NCI-H146 (cell line): ENCODE measurements at regions not wholly inside any gene's neighbourhood (a gene's known extent, or its start where the extent isn't known, plus 50 kb on each side); places are given as distances from the start of the nearest gene placed in this dataset.
"Not testable (repeated sequence)": the region's sequence is repeated elsewhere in the genome, so short reads cannot be mapped to it uniquely, and the experiment has no call there.

Experiments used
- DNase-seq: peaks from one replicate; lab custom pipeline; 2025; lab: John Stamatoyannopoulos, UW

DNA sequence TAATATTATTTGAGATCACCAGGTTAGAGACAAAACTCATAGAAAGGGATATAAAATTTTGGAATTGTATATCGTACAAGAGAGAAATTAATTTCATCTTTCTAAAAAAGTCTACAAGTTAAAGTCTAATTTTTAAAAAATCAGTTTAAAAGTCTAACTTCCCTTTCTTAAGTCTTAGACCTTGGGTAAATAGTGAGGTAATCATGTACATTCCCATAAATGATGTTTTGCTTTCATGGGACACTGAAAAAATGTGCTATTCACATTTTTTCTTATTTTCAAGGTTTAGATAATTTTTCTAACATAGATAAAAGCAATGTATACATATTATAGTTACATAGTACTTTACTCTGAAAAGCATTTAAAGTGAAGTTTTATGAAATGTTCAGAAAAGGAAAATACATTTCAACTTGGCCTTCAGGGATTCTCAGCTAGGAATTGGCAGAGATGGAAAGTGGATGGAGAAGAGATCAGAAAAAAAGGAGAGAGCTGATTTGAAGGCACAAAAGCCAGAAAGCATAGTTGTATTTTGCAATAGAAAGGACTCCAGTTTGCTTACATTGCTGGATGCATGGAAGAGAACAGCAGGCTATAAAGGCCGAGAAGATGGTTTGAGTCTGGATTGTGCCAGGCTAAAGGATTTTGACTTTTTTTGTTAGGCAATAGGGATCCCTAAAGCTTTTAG, 194.0 kb downstream of the CASP12 start:
- no peak for DNase-seq

GRCh38 chr11:104700609-104701008, 197.7 kb downstream of the CASP12 start:
- no peak for DNase-seq

GRCh38 chr11:104699981-104700380, 198.3 kb downstream of the CASP12 start:
- no peak for DNase-seq

- no peak for DNase-seq
Measured at GRCh38 chr11:104695065-104695463, 203.2 kb downstream of the CASP12 start.

DNA sequence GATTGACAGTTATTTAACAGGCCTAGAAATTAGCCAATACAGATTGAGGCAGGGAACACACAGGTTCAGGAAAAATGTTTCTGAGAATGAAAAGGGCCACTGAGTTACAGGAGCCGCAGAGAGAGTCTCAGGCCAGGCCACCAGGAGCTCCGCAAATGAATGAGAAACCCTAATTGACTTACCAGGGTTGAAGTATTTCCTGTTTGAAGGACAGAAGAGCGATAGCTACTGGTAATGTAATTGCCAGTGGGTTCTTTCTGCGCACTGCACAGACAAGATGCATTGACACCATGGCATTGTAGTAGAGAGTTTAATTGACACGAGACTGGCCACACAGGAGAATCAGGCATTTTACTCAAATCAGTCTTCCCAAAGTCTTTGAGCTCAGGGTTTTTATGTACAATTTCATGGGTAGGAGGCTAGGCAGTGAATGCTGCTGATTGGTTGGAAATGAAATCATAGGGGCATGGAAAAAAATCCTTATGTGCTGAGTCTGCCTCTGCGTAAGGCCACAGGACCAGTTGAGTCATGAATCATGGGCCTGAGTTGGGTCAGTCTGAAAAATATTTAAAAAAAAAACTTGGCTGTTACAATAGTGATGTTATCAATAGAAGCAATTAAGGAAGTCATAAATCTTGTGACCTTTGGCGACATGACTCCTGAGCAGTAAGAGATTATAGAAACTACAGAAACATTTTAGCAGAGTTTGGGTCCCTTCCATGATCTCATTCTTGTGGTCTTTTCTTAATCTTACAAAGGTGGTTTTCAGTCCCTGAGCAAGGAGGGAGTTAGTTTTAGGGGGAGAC, 203.8 kb downstream of the CASP12 start:
- no peak for DNase-seq

- no peak for DNase-seq
Measured at GRCh38 chr11:104692751-104693150, 205.5 kb downstream of the CASP12 start.

GRCh38 chr11:104691129-104691528, 207.1 kb downstream of the CASP12 start:
- DNase-seq: no peak

GRCh38 chr11:104690241-104690640, 208.0 kb downstream of the CASP12 start:
- no peak for DNase-seq

DNA sequence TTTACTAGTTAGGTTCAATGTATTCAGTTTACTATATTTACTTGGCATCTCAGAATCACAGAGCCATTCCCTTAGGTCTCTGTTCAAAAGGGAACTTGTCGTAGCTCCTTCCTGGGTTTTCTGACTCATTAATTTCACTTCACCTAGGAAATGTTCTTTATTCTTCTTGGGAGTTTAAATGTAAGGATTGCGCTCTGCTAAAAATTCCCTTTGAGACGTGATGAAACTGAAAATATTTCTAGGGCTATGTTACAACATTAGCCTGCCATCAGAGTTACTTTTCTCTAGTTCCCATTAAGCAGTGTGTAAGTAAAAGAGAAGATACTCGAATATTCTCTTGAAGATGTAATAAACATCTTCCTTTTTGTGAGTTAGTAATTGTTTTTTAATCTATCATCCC, 209.5 kb downstream of the CASP12 start:
- DNase-seq: no peak

- no peak for DNase-seq
Measured at GRCh38 chr11:104682206-104682605, 216.1 kb downstream of the CASP12 start.

- no peak for DNase-seq
Measured at GRCh38 chr11:104679258-104679657, 219.0 kb downstream of the CASP12 start.

DNA sequence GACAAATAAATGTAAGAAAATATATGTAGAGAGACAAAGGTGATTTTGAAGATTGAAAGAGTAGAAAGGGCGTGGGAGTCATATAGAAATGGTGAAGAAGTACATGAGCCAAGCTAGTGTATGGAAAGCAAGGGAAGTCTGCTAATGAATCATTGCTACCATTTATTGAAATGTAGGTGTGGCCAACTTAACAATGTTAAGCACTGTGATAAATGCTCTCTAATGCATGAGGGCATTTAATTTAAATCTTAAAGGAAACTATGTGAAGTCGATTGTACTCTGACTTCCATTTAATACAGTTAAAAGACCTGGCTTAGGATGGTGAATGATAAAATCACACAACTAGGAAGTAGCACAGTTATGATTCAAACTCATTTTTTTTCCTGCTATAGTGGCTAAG, 219.9 kb downstream of the CASP12 start:
- DNase-seq: no peak

DNA sequence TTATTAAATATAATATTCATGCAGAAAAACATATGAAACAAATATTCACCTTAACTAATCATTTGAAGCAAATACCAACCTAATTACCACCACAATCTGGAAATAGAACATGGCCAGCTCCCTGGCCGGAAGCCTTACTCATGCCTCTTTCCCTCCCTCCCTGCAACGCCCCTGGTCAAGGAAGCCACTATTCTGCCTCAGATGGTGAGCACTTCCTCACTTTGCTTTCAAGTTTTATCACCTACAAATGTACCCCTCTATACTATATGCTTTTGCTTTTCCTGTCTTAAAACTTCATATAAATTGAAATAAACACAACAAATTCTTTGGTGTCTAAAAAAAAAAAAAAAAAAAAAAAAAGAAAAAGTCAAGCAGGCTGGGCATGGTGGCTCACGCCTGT, 221.2 kb downstream of the CASP12 start:
- DNase-seq: not testable (repeated sequence)

DNA sequence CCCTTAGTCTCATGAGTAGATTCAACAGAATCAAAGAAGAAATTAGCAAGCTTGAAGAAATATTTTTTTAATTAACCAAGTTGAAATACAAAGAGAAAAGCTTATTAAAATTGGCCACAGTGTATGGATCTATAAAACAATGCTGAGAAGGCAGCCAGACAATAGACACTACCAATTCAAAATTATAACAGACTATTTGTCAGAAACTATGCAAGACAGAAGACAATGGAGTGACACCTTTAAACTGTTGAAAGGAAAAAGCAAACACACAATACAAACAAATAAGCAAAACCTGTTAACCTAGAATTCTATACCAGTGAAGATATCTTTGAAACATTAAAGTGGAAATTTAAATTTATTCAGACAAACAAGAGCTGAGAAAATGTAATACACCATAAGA, 225.4 kb downstream of the CASP12 start:
- DNase-seq: no peak

DNA sequence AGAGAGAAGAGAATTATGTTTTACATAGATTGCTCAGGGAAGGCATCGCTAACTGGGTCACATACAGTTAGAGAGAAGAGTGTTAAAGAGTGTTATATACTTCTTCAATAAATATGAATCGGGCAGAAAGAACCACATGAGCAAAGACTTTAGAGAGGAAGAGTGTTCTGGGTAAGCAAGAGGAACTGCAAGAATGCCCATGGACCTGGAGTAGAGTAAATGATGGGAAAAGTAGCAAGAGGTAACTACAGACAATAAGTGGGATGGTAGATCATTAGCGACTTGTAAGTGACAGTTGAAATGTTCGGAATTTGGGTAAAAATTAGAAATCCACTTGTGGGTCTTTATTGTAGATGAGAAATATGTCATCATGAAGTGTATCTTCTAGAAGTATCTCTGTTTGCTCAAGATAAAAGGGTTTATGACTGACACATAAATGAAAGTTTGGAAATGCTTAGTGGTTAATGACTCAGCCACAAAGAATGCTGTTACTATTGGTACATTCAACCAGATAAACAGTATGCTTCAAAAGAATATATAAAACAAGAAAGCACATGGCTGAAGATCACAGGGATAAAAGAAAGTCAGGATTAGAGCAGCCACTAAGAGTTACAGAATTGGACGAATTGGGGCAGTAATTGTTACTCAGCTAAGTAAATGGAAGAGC, 229.3 kb downstream of the CASP12 start:
- DNase-seq: no peak

DNA sequence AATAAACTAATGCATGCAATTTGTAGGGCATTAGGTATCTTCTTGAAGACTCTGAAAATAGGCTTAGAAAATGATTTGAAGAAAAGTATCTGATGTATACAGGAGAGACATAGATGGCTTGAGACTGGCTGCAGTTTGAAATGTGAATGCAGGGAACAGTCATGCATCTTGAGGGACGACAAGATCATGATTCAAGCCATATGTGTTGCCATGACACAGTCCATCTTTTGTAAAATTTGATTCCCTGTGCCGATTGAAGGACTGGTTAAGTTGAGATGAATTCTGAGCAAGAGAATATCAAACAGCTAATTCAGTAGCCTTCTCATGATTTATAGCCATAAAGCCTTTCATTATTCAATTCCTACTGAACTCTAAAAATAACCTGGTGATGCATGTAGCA, 231.6 kb downstream of the CASP12 start:
- DNase-seq: no peak

- peak; percentile 44 for DNase-seq
Measured at GRCh38 chr11:104665641-104666040, 232.6 kb downstream of the CASP12 start.

DNA sequence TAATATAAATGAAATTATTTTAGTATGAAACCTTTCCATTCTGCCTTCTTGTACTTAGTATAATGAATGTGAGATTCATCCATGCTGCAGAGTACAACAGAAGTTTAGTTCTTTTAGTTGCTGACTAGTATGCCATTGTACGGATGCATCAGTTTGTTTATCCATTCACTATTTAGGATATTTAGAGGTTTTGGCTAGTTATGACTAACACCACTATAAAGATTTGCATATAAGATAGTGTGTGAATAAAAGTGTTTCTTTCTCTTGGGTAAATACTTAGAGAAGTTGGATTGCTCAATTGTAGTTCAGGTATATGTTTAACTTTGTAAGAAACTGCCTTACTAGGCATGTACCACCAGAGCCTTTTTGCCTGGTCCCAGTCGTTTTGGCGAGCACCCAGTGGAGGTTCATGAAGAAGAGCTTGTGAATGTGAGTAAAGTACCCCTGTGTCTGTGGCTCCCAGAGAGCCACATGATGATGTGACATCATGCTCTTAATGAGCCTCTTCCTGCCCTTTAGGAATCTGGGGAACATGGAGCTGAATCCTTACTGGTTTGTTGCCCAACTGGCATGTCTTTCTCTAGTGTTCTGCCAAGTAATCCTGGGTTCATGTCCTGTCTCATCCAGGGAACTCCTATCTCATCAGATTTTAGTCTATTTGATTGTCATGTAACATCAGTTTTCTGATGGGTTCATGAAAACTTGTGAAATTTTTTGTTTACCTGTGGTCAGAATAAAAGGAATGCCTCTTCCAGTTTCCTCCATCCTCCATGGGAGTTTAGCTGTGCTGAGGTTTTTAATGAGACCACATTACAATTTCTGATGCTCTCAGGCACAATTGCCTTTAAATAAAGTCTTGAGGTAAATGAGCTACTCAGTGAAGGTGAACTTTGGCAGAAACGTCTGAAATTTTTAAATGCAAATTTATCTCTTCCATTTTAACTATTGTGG, 234.8 kb downstream of the CASP12 start:
- no peak for DNase-seq

GRCh38 chr11:104661901-104662300, 236.4 kb downstream of the CASP12 start:
- DNase-seq: no peak

DNA sequence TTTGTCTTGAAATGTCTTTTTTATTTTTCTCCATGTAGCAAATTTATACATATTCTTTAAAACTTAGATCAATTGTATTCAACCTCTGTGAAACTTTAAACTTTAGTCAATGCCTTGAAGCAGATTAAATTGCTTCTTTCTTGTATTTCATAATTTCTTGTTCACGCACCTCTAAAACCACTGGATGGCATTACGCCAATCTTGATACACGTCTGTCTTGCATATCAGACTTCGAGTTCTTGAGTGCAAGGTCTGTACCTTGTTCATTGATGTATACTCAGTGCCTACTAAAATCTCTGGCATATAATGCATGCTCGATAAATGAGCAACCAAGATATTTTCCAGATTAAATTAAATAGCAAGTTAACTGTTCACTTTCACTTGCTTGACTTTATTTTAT, 236.8 kb downstream of the CASP12 start:
- DNase-seq: no peak

- DNase-seq: no peak
Measured at GRCh38 chr11:104658177-104658576, 240.1 kb downstream of the CASP12 start.

- DNase-seq: no peak
Measured at GRCh38 chr11:104657083-104657482, 241.2 kb downstream of the CASP12 start.
